ENCODE measurements at regions not wholly inside any gene's neighbourhood (a gene's known extent, or its start where the extent isn't known, plus 50 kb on each side); places are given as distances from the start of the nearest gene placed in this dataset.

GRCh38 chr15:68871507-68871906 lies 50.8 kb upstream of the ANP32A start:
- H3K27ac ChIP-seq (ENCODE audit: low read length), result no peak overlapping the region
- H4K20me1 ChIP-seq (ENCODE audit: insufficient read depth, low read length), result no peaks in the 10 kb centered on the region
- no peaks in the 10 kb centered on the region for H3K9me3 ChIP-seq (ENCODE audit: insufficient read depth, low read length)
- no peak overlapping the region for H3K4me2 ChIP-seq (ENCODE audit: low read length)
- no peak for TF ChIP-seq CTCF (IDR thresholded peaks at IDR 0.05; ENCODE audit: low read depth, low read length)
- TF ChIP-seq EZH2phosphoT487 (IDR thresholded peaks at IDR 0.05; ENCODE audit: low read depth), result no peak
- peaks cover 29% of the 10 kb centered on the region for H3K27me3 ChIP-seq (ENCODE audit: low read depth, low read length)
- no peak overlapping the region for H2AFZ ChIP-seq (ENCODE audit: low read depth, low read length)
- H3K4me1 ChIP-seq (ENCODE audit: low read length), result no peaks in the 10 kb centered on the region
- H3K79me2 ChIP-seq (ENCODE audit: low read length), result no peaks in the 10 kb centered on the region
- no peak overlapping the region for H3K4me3 ChIP-seq (ENCODE audit: low read length)
- H3K9ac ChIP-seq (ENCODE audit: low read length), result no peak overlapping the region
- H3K36me3 ChIP-seq (replicated peaks; ENCODE audit: low read depth, low read length), result no peaks in the 10 kb centered on the region

- Histone ChIP-seq H3K36me3 (replicated peaks; ENCODE audit: low read depth, low read length) (no peaks in the 10 kb centered on the region), H3K9me3 (ENCODE audit: insufficient read depth, low read length) (no peaks in the 10 kb centered on the region), H3K4me3 (ENCODE audit: low read length) (no peak overlapping the region), H3K9ac (ENCODE audit: low read length) (no peak overlapping the region), H3K79me2 (ENCODE audit: low read length) (no peaks in the 10 kb centered on the region), H3K27ac (ENCODE audit: low read length) (no peak overlapping the region), H2AFZ (ENCODE audit: low read depth, low read length) (no peak overlapping the region), H3K4me2 (ENCODE audit: low read length) (no peak overlapping the region), H4K20me1 (ENCODE audit: insufficient read depth, low read length) (no peaks in the 10 kb centered on the region), H3K4me1 (ENCODE audit: low read length) (no peaks in the 10 kb centered on the region), H3K27me3 (ENCODE audit: low read depth, low read length) (peaks cover 38% of the 10 kb centered on the region)
- TF ChIP-seq EZH2phosphoT487 (IDR thresholded peaks at IDR 0.05; ENCODE audit: low read depth) (no peak), CTCF (IDR thresholded peaks at IDR 0.05; ENCODE audit: low read depth, low read length) (peak; percentile 35)
Measured at GRCh38 chr15:68874788-68875187, 54.1 kb upstream of the ANP32A start.

GRCh38 chr15:68875377-68876116 lies 54.8 kb upstream of the SPESP1 start:
- Histone ChIP-seq H3K4me2 (ENCODE audit: low read length) (peak overlapping the region; percentile 65), H3K79me2 (ENCODE audit: low read length) (no peaks in the 10 kb centered on the region), H4K20me1 (ENCODE audit: insufficient read depth, low read length) (no peaks in the 10 kb centered on the region), H3K4me3 (ENCODE audit: low read length) (peak overlapping the region; percentile 55), H2AFZ (ENCODE audit: low read depth, low read length) (peak overlapping the region; percentile 42; the same call in 1 of the 2 replicates), H3K9ac (ENCODE audit: low read length) (no peak overlapping the region), H3K4me1 (ENCODE audit: low read length) (no peaks in the 10 kb centered on the region), H3K36me3 (replicated peaks; ENCODE audit: low read depth, low read length) (no peaks in the 10 kb centered on the region), H3K27me3 (ENCODE audit: low read depth, low read length) (peaks cover 35% of the 10 kb centered on the region), H3K9me3 (ENCODE audit: insufficient read depth, low read length) (no peaks in the 10 kb centered on the region), H3K27ac (ENCODE audit: low read length) (no peak overlapping the region)
- TF ChIP-seq CTCF (IDR thresholded peaks at IDR 0.05; ENCODE audit: low read depth, low read length), result peak; percentile 95
- no peak for TF ChIP-seq EZH2phosphoT487 (IDR thresholded peaks at IDR 0.05; ENCODE audit: low read depth)

GRCh38 chr15:68877626-68878025 lies 52.7 kb upstream of the SPESP1 start:
- Histone ChIP-seq H3K27ac (ENCODE audit: low read length) (no peak overlapping the region), H2AFZ (ENCODE audit: low read depth, low read length) (no peak overlapping the region), H3K9me3 (ENCODE audit: insufficient read depth, low read length) (no peaks in the 10 kb centered on the region), H3K27me3 (ENCODE audit: low read depth, low read length) (peaks cover 28% of the 10 kb centered on the region), H3K36me3 (replicated peaks; ENCODE audit: low read depth, low read length) (no peaks in the 10 kb centered on the region), H3K4me1 (ENCODE audit: low read length) (no peaks in the 10 kb centered on the region), H3K79me2 (ENCODE audit: low read length) (no peaks in the 10 kb centered on the region), H4K20me1 (ENCODE audit: insufficient read depth, low read length) (no peaks in the 10 kb centered on the region), H3K9ac (ENCODE audit: low read length) (no peak overlapping the region), H3K4me3 (ENCODE audit: low read length) (no peak overlapping the region), H3K4me2 (ENCODE audit: low read length) (no peak overlapping the region)
- TF ChIP-seq CTCF (IDR thresholded peaks at IDR 0.05; ENCODE audit: low read depth, low read length) (no peak), EZH2phosphoT487 (IDR thresholded peaks at IDR 0.05; ENCODE audit: low read depth) (no peak)

All from OCI-LY3 (cell line).